AG09319 (cell line): ENCODE measurements at regions not wholly inside any gene's neighbourhood (a gene's known extent, or its start where the extent isn't known, plus 50 kb on each side); places are given as distances from the start of the nearest gene placed in this dataset.

ENCODE experiments used
- DNase-seq: peaks from one replicate; pipeline ENCODE4 v3.0.0-alpha.2; 2010; ENCODE audit warnings: low read depth; ENCODE audit errors: extremely low read depth
- TF ChIP-seq, protein P1 (sequence below): IDR thresholded peaks from 2 replicates; pipeline ENCODE4 v1.5.1; 2011; ENCODE audit warnings: low read depth, mild to moderate bottlenecking, inconsistent platforms, low read length, moderate library complexity

DNA sequence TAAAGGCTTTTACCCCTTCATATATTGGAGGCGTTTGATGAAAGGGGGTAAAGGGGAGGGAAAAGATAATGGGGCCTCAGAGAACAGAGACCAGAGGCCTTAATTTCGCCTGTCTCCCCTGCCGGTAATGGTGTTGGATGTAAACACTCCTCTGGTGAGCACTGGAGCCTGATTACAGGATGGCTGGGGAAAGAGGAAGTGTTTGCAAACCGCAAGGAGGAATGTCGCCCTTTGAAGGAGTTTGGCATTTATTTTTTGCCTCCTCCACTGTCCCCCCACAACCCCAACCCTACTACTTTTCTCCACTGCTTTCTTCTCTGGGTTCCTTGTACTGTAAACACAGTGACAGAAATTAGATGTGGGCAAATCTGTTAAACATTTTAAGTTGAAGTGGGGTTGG, 211.9 kb upstream of the TBX3 start:
- DNase-seq = no peak
- TF ChIP-seq, protein P1, sequence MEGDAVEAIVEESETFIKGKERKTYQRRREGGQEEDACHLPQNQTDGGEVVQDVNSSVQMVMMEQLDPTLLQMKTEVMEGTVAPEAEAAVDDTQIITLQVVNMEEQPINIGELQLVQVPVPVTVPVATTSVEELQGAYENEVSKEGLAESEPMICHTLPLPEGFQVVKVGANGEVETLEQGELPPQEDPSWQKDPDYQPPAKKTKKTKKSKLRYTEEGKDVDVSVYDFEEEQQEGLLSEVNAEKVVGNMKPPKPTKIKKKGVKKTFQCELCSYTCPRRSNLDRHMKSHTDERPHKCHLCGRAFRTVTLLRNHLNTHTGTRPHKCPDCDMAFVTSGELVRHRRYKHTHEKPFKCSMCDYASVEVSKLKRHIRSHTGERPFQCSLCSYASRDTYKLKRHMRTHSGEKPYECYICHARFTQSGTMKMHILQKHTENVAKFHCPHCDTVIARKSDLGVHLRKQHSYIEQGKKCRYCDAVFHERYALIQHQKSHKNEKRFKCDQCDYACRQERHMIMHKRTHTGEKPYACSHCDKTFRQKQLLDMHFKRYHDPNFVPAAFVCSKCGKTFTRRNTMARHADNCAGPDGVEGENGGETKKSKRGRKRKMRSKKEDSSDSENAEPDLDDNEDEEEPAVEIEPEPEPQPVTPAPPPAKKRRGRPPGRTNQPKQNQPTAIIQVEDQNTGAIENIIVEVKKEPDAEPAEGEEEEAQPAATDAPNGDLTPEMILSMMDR = no peak

DNA sequence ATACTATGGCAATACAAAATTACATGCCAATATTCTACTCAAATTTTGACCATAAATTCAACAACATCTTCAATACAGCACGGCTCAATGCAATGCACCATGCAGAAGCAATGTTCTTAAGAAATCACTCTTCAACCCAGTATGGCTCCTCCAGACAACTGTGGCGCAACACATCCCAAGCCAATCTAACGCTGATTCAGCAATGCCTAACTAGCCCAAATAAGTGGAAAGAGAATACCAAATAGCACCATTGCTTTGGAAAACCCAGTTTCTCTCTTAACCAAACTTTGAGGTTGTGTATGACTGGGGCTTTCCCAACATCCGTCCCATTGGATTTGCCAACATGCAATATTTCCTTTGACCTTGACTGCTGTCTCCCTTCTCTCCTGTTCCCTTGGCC, 211.1 kb upstream of the TBX3 start:
- TF ChIP-seq, protein P1 = no peak
- no peak for DNase-seq

DNA sequence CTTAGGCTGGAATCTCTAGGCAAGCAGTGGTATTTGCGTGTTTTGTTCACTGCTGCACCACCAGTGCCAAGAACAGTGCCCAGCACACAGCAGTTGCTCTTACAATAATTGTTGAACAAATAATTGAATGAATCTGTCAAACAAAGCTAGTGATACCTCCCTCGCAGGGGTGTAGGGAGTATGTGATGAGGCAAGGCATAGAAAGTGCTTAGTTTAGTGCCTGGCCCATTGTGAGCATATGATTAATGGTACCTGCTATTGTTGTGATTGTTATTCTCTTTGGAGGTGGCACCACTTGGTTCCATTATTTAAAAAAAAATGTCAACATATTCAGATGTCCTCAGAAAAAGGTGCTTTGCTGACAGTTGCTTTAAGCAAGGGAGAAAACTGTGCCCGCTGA, 210.1 kb upstream of the TBX3 start:
- DNase-seq = no peak
- TF ChIP-seq, protein P1 = no peak

DNA sequence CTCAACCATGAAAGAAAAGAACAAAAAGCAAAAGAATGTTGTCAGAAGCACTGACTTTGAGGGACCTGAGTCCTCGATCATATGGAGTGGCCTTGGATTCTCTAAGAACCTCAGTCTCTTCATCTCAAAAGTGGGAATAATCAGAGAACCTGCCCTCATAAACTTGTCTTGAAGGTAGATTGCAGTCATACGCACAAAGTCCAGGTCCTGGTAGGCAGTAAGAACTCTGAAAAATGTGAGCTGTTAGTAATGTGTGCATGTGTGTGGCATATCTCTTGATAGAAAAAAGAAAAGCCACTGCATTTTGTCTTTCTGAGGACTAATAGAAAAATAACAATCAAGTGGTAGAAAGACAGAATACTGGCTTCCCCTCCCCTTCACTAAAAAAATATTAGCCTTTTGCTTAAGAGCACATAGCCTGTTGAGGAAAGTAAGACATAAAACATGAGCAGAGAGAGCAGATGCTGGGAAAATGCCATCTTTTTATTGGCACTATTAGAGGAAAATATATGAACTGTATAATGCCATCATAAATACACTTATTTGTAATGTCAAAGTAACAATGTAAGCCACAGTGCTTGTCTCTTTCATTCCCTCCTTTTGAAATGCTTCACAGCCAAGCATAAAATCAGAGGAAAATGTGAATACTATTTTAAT, 205.1 kb upstream of the TBX3 start:
- no peak for DNase-seq
- TF ChIP-seq, protein P1 = no peak

DNA sequence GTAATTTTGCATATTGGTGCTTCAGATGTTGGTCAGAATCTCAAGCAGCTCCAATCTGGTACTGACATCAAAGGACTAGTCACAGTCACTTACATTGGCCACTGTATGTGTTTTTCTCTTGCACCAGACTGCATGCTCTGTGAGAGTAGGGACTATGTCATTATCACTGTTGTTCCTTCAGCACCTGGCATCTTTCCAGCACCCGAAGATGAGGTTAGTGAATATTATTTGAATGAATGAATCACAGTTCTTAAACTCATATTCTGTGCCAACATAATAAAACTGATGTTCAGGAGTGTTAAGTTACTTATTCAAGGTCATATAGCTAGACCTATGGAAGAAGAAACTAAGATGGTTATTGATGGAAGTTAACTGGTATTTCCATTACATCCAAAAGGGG, 204.5 kb upstream of the TBX3 start:
- DNase-seq = no peak
- TF ChIP-seq, protein P1 = no peak

DNA sequence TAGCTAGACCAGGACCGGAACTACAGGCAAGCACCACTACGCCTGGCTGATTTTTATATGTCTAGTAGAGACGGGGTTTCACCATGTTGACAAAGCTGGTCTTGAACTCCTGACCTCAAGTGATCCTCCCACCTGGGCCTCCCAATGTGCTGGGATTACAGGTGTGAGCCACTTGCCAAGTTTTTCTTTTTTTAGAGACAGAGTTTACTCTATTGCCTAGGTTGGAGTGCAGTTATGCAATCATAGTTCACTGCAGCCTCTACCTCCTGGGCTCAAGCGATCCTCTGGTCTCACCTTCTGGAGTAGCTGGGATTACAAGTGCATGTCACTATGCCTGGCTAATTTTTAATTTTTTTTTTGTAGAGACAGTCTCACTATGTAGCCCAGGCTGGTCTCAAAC, 201.5 kb upstream of the TBX3 start:
- TF ChIP-seq, protein P1 = no peak
- DNase-seq = no peak

DNA sequence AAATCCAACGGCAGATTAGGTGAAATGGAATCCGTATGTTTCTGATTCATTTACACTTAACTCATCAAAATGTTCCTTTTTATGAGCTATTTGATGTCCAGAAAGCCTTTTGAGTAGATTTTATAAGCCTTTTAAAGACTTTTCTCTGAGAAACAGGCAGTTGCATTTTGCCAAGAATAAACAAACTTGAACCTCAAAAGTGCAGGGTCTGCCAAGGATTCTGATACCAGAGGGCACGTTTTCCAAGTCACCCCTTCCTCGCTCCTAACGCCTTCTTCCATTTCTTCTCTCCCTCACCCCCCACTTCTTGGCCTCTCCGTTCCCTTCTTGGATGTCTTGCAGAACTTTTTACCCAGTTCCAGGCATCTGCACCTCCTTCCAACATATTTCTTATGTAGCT, 200.6 kb upstream of the TBX3 start:
- no peak for DNase-seq
- TF ChIP-seq, protein P1 = no peak
